ENCODE measurements at regions not wholly inside any gene's neighbourhood (a gene's known extent, or its start where the extent isn't known, plus 50 kb on each side); places are given as distances from the start of the nearest gene placed in this dataset.
"Not testable (repeated sequence)": the region's sequence is repeated elsewhere in the genome, so short reads cannot be mapped to it uniquely, and the experiment has no call there.

DNA sequence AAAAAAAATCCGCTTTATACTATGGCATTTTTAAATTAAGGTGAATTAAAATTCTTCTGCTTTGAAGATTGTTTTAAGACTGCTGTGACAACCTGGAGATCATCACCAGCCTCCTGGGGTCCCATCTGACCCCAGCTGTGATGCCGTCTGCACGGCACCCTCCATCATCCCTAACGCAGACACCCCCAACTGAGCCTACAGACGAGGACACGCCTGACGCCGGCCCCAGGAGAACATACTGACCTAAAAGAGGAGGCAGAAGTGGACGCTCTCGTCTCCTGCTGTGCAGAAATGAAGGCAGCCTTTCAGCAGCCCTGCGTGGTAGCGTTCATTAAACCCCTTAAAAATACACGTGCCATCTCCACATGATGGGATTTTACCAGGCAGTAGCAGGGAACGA lies 125.6 kb upstream of the PPP1R26 start:
- no peak for DNase-seq (ENCODE audit: low spot score)

DNA sequence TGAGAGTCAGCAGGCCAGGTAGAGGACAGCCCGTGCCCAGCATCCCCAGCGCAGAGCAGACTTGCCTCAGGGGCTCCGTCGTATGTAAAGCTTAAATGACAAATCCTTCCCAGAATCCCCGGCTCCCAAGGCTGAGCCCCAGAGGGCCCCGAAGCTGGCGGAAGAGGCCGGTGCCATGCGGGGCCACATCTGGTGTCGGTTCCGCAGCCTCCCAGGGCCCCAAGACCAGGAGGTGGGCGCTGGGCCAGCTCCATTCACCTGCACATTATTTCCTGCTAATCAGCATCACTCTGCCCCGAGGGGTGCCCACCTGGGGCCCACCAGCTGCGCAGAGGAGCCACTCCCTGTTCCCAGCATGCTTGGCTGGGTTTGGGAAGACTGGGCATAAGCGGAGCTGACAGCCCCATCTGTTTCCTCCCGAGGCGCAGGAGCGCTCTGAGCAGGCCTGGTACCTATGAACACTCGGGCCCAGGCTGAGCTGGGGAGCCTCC lies 124.0 kb upstream of the PPP1R26 start:
- no peak for DNase-seq (ENCODE audit: low spot score)

- DNase-seq (ENCODE audit: low spot score): no peak
Measured at GRCh38 chr9:135356021-135356420, 123.6 kb upstream of the PPP1R26 start.

GRCh38 chr9:135356796-135357195 lies 122.8 kb upstream of the PPP1R26 start:
- DNase-seq (ENCODE audit: low spot score): no peak

- no peak for DNase-seq (ENCODE audit: low spot score)
Measured at GRCh38 chr9:135357863-135358551, 121.6 kb upstream of the PPP1R26 start.

- no peak for DNase-seq (ENCODE audit: low spot score)
Measured at GRCh38 chr9:135358552-135358940, 121.0 kb upstream of the PPP1R26 start.

DNA sequence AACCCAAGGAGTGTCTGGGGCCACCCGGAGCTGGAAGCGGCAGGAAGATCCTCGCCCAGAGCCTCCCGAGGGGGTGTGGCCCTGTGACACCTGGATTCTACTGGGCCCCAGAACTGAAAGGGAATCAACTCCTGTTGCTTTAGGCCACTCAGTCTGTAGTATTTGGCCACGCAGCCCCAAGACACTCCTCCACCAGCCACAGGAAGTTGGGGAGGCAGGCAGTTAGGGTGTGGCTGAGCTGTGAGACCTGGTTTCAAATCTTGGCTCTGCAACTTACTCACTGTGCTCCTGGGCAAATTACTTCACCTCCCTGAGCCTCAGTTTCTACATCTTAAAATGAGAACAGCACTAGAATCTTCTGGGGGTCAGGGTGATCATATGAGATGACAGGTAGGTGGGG lies 119.8 kb upstream of the PPP1R26 start:
- DNase-seq (ENCODE audit: low spot score): no peak

GRCh38 chr9:135360617-135361016 lies 119.0 kb upstream of the PPP1R26 start:
- no peak for DNase-seq (ENCODE audit: low spot score)

DNA sequence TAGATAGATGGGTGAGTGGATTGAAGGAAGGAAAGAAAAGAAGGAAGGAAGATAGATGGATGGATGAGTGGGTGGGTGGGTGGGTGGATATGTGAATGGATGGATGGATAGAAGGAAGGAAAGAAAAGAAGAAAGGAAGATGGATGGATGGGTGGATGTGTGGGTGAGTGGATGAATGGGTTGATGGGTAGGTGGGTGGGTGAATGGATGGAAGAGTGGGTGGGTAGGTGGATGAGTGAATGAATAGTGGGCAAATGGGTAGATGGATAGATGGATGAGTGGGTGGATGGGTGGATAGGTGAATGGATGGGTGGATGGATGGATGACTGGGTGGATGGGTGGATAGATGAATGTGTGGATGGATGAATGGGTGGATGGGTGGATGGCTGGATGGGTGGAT lies 117.9 kb upstream of the PPP1R26 start:
- not testable (repeated sequence) for DNase-seq (ENCODE audit: low spot score)

DNA sequence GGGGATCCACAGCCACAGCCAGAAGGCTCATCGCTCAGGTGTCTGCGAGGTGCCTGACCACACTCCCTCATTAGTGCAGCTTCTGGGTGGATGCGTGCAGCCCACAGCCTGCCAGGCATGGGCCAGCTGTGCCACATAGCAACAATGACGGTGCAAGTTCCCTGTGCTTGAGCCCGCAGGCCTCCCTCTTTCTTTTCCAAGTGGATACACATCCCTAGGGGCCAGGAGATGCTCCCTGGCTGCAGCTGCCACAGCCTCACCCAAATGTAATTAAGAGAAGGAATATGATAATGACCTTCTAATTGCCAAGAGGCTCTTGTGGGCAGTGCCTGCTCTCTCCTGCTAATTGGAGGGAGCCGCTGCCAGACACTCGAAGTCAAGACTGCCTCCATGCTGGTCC lies 116.0 kb upstream of the PPP1R26 start:
- no peak for DNase-seq (ENCODE audit: low spot score)

- no peak for DNase-seq (ENCODE audit: low spot score)
Measured at GRCh38 chr9:135365013-135365768, 114.4 kb upstream of the PPP1R26 start.

GRCh38 chr9:135366104-135366503 lies 113.5 kb upstream of the PPP1R26 start:
- DNase-seq (ENCODE audit: low spot score): no peak

GRCh38 chr9:135369412-135369990 lies 110.1 kb upstream of the PPP1R26 start:
- DNase-seq (ENCODE audit: low spot score): no peak

GRCh38 chr9:135370411-135371375 lies 108.9 kb upstream of the PPP1R26 start:
- DNase-seq (ENCODE audit: low spot score): no peak

GRCh38 chr9:135371535-135371934 lies 108.0 kb upstream of the PPP1R26 start:
- no peak for DNase-seq (ENCODE audit: low spot score)

- no peak for DNase-seq (ENCODE audit: low spot score)
Measured at GRCh38 chr9:135372036-135372435, 107.5 kb upstream of the PPP1R26 start.

DNA sequence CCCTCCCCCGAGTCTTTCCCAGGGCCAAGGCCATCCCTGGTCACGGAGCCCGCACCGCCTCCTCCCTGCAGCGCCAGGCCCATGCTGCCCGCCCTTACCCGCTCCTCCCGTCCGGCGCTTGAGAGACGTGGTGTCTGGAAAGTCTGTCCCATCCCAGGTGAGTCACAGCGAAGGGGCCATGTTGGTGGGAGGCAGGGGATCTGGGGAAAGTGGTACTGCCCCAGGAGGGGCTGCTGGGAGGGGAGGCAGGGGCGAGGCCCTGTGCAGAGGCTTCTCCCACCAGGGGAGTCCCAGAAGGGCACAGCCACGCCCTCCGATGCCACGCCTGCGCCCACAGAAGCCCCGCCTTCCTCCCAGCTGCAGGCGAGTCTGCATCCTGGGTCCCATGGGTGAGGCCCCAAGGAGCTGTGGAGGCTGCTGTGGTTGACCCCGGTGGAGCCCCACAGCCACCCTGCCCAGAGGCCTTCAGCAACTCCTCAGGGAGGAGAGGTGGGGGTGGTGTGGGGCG lies 107.0 kb upstream of the PPP1R26 start:
- DNase-seq (ENCODE audit: low spot score): no peak

- no peak for DNase-seq (ENCODE audit: low spot score)
Measured at GRCh38 chr9:135373151-135373685, 106.4 kb upstream of the PPP1R26 start.

GRCh38 chr9:135373820-135374219 lies 105.8 kb upstream of the PPP1R26 start:
- no peak for DNase-seq (ENCODE audit: low spot score)

- no peak for DNase-seq (ENCODE audit: low spot score)
Measured at GRCh38 chr9:135374591-135374990, 105.0 kb upstream of the PPP1R26 start.

GRCh38 chr9:135375001-135375400 lies 104.6 kb upstream of the PPP1R26 start:
- no peak for DNase-seq (ENCODE audit: low spot score)
